ENCODE measurements at regions not wholly inside any gene's neighbourhood (a gene's known extent, or its start where the extent isn't known, plus 50 kb on each side); places are given as distances from the start of the nearest gene placed in this dataset.

DNA sequence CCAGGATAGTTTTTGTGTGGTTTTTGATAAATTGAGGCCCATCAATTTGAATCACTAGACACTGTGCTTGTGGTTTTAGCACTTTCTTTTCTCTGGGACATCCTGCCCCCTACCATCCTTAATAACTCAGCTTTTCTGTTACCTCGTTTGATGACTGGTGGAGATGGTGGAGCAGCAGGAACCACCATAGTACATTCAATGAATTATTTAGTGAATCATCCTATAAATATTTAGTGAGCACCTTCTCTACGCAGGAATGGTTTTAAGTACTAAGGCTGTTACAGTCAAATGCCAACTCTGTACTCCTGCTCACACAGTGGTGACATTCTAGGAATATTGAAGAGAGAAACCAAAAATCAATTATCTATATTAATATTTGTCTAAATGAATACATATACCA lies 585.2 kb downstream of the HAO1 start:
- H3K4me1 ChIP-seq = no peaks in the 10 kb centered on the region
- 62 to 84% methylated on average over 2 of the region's 2 CpGs for whole genome bisulfite sequencing, 2 donors
- TF ChIP-seq, protein P1, sequence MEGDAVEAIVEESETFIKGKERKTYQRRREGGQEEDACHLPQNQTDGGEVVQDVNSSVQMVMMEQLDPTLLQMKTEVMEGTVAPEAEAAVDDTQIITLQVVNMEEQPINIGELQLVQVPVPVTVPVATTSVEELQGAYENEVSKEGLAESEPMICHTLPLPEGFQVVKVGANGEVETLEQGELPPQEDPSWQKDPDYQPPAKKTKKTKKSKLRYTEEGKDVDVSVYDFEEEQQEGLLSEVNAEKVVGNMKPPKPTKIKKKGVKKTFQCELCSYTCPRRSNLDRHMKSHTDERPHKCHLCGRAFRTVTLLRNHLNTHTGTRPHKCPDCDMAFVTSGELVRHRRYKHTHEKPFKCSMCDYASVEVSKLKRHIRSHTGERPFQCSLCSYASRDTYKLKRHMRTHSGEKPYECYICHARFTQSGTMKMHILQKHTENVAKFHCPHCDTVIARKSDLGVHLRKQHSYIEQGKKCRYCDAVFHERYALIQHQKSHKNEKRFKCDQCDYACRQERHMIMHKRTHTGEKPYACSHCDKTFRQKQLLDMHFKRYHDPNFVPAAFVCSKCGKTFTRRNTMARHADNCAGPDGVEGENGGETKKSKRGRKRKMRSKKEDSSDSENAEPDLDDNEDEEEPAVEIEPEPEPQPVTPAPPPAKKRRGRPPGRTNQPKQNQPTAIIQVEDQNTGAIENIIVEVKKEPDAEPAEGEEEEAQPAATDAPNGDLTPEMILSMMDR (IDR thresholded peaks at IDR 0.05) = no peak
- TF ChIP-seq POLR2A (IDR thresholded peaks at IDR 0.05) = no peak

DNA sequence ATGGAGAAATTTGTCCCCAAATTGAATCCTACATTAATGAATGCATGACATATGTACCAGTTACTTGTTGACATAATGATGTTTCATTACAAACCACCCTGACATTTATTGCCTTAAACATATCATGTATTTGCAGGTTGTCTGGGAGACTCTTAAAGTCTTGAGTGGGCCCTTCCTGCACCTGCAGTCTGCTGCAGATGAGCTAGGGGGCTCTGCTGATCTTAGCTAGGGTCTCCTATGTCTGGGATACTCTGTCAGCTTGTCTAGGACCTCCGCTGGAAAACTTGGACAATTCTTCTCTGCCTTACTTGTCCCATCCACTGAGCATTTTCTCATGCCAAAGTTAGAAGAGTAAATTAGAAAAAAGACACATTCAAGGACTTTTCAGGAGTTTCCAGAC lies 581.6 kb downstream of the HAO1 start:
- TF ChIP-seq, protein P1 (IDR thresholded peaks at IDR 0.05) = no peak
- no peak for TF ChIP-seq POLR2A (IDR thresholded peaks at IDR 0.05)
- Histone ChIP-seq H3K4me1 (no peaks in the 10 kb centered on the region), H3K4me3 (replicated peaks in 1 of 3) (no peak overlapping the region), H3K9me3 (no peaks in the 10 kb centered on the region), H3K27me3 (no peaks in the 10 kb centered on the region), H3K36me3 (no peaks in the 10 kb centered on the region), H3K27ac (no peak overlapping the region)
- DNase-seq = no peak
- intact Hi-C loops (cut with DNase I) = no loop called here
- WGBS, 2 donors = 67 to 75% methylated on average over 1 of the region's 1 CpG

More for the DNA sequence above, 585.2 kb downstream of the HAO1 start:
- no peaks in the 10 kb centered on the region for H3K36me3 ChIP-seq
- no peak overlapping the region for H3K4me3 ChIP-seq (replicated peaks in 1 of 3)
- intact Hi-C loops (cut with DNase I) = no loop called here
- DNase-seq = no peak
- H3K9me3 ChIP-seq = no peaks in the 10 kb centered on the region
- no peak overlapping the region for H3K27ac ChIP-seq
- H3K27me3 ChIP-seq = no peaks in the 10 kb centered on the region

DNA sequence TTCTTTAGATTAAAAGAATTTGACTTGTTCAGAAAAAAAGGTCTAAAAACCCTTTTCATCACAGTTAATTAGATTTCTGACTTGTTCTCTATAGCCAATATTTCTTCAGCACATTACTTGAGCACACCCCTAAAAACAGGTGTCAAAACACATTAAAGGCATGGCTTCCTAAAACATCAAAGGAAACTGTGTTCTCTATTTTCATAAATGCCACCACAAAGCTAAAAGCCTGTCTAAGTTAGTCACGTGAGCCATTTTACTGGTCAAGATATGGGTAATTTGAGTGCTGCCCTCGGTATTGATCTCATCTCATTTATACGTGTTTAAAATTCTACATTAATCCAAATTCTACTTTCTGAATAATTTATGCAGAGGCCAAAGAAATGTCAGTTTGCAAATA lies 580.5 kb downstream of the HAO1 start:
- intact Hi-C loops (cut with DNase I) = no loop called here
- Histone ChIP-seq H3K27ac (no peak overlapping the region), H3K9me3 (no peaks in the 10 kb centered on the region), H3K36me3 (no peaks in the 10 kb centered on the region), H3K27me3 (no peaks in the 10 kb centered on the region), H3K4me3 (replicated peaks in 1 of 3) (no peak overlapping the region), H3K4me1 (no peaks in the 10 kb centered on the region)
- 88 to 94% methylated on average over 3 of the region's 3 CpGs for WGBS, 2 donors
- TF ChIP-seq POLR2A (IDR thresholded peaks at IDR 0.05) = no peak
- TF ChIP-seq, protein P1 (IDR thresholded peaks at IDR 0.05) = no peak
- no peak for DNase-seq

DNA sequence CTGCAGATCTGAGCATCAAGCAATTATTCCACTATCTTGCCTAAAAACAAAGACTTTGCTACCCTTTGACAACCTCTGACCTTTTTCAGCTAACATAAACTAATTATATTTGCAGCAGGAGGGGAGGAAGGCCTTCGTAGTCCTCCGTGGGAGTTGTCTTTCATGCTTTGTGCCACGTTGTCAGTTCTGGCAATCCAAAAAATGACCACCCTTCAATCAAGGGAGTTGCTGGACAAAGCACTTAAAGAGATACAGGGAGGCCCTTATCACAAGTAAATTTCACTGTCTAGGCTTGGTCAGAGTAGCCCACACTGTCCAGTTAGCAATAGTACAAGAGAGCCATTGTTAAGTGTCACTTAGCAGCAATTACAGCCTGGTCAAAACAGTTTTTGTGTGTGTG lies 578.9 kb downstream of the HAO1 start:
- no peaks in the 10 kb centered on the region for H3K36me3 ChIP-seq
- TF ChIP-seq, protein P1 (IDR thresholded peaks at IDR 0.05) = no peak
- no peak for TF ChIP-seq POLR2A (IDR thresholded peaks at IDR 0.05)
- no peaks in the 10 kb centered on the region for H3K27me3 ChIP-seq
- H3K27ac ChIP-seq = no peak overlapping the region
- DNase-seq = no peak
- 49 to 65% methylated on average over 3 of the region's 3 CpGs for WGBS, 2 donors
- no peaks in the 10 kb centered on the region for H3K9me3 ChIP-seq
- intact Hi-C loops (cut with DNase I) = no loop called here
- H3K4me1 ChIP-seq = no peaks in the 10 kb centered on the region
- no peak overlapping the region for H3K4me3 ChIP-seq (replicated peaks in 1 of 3)

DNA sequence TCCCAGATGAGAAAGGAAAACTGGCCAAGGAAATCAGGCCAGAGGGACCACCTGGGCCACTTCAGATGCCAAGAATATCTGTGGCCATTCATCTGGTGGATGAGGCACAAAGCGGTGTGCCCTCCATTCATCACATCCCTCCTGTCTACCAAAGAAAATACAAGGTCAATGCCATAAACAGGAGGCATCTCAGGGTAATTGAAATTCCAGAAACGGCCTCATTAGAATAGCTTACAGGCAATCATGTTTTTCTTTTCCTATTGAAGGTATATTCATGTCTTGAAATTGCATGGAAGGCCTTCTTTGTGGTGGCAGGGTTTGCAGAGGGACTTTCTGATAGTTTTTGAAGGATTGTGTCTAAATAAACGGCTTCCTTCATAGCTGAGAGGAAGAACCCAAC lies 578.3 kb downstream of the HAO1 start:
- Histone ChIP-seq H3K9me3 (no peaks in the 10 kb centered on the region), H3K36me3 (no peaks in the 10 kb centered on the region), H3K4me3 (replicated peaks in 1 of 3) (no peak overlapping the region), H3K4me1 (no peaks in the 10 kb centered on the region), H3K27ac (no peak overlapping the region), H3K27me3 (no peaks in the 10 kb centered on the region)
- DNase-seq = no peak
- WGBS, 2 donors = 58 to 59% methylated on average over 3 of the region's 3 CpGs
- TF ChIP-seq, protein P1 (IDR thresholded peaks at IDR 0.05) = no peak
- TF ChIP-seq POLR2A (IDR thresholded peaks at IDR 0.05) = no peak
- intact Hi-C loops (cut with DNase I) = no loop called here
